ENCODE measurements at regions not wholly inside any gene's neighbourhood (a gene's known extent, or its start where the extent isn't known, plus 50 kb on each side); places are given as distances from the start of the nearest gene placed in this dataset.

GRCh38 chr12:32049956-32050355 is 56.7 kb upstream of the BICD1 start:
- no peak overlapping the region for H3K27ac ChIP-seq
- no peak for TF ChIP-seq CTCF (conservative IDR thresholded peaks at IDR 0.05)
- no peak for TF ChIP-seq ZFX (IDR thresholded peaks at IDR 0.05)

- no peak overlapping the region for H3K27ac ChIP-seq
- no peak for TF ChIP-seq CTCF (conservative IDR thresholded peaks at IDR 0.05)
- no peak for TF ChIP-seq ZFX (IDR thresholded peaks at IDR 0.05)
These were observed 55.0 kb upstream of the BICD1 start for GRCh38 chr12:32051511-32052211.

GRCh38 chr12:32052212-32052713 is 54.4 kb upstream of the BICD1 start:
- TF ChIP-seq ZFX (IDR thresholded peaks at IDR 0.05) (no peak), CTCF (conservative IDR thresholded peaks at IDR 0.05) (no peak)
- no peak overlapping the region for H3K27ac ChIP-seq

GRCh38 chr12:32053881-32054624 is 52.6 kb upstream of the BICD1 start:
- H3K27ac ChIP-seq, result no peak overlapping the region
- TF ChIP-seq ZFX (IDR thresholded peaks at IDR 0.05) (no peak), CTCF (conservative IDR thresholded peaks at IDR 0.05) (no peak)
